Stimulated activated CD8-positive, alpha-beta memory T cell treated with anti-CD3 and anti-CD28 coated beads, Interleukin-4, amount 100 ng/mL, for 4 hours (primary cell): ENCODE measurements at regions not wholly inside any gene's neighbourhood (a gene's known extent, or its start where the extent isn't known, plus 50 kb on each side); places are given as distances from the start of the nearest gene placed in this dataset.

Experiments used
- DNase-seq, 2 donors: peaks; one replicate each; pipeline ENCODE4 v3.0.0-alpha.2; 2020; ENCODE audit warnings: low read depth in 2 of 2, low spot score in 1 of 2

- DNase-seq: no peak
Measured at GRCh38 chr20:60815656-60816055, 436.4 kb upstream of the CDH4 start.

- DNase-seq: no peak
Measured at GRCh38 chr20:60816901-60817300, 435.2 kb upstream of the CDH4 start.

- DNase-seq: no peak
Measured at GRCh38 chr20:60817891-60818290, 434.2 kb upstream of the CDH4 start.

GRCh38 chr20:60819511-60819910 is 432.6 kb upstream of the CDH4 start:
- DNase-seq: no peak

DNA sequence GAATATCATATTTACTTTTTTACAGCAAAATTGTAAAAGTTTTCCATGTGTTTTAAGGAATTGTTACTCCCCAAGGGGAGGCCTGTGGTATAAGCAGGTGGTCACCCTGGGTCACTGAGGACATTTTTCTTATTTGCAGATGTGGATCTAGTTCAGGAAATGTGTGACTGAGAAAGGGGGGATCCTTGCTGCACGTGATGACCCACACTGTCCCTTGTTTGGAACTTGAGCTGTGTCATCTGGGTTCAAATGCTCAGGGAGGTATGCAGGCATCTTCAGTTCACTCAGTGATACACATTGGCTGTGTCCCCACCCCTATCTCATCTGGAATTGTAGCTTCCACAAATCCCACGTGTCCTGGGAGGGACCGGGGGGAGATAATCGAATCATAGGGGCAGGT is 431.9 kb upstream of the CDH4 start:
- no peak for DNase-seq

GRCh38 chr20:60820918-60821317 is 431.1 kb upstream of the CDH4 start:
- DNase-seq: no peak

GRCh38 chr20:60822699-60823607 is 429.1 kb upstream of the CDH4 start:
- DNase-seq: no peak

- DNase-seq: no peak
Measured at GRCh38 chr20:60835876-60836275, 416.2 kb upstream of the CDH4 start.

DNA sequence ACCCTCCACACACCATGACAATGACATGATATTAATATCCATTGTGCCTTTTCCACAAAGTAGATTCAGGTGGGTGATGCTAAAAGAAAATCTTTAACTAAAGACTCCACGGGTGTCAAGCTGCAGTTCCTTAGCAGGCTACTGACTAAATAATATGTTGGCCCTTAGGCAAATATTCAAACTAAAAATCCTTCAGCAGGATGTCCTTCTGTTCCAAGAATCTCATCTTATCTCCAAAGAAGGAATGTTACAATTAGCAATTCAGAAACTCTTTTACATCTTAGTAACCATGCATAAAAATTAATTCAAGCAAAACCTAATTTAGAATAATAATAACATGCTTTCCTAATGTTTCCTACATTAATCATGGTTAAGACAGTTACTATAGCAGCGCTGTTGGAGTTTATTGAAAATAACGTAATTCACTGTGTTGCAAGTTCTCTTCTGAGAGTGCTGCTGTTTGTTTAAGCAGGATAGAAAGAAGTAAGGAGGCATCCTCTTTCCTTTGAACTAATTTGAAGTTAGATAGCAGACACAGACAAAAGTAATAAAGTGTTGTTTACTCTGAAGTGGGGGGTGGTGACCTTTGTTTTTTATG is 414.8 kb upstream of the CDH4 start:
- DNase-seq: no peak

- no peak for DNase-seq
Measured at GRCh38 chr20:60838297-60838696, 413.8 kb upstream of the CDH4 start.

- DNase-seq: no peak
Measured at GRCh38 chr20:60840971-60841370, 411.1 kb upstream of the CDH4 start.

- no peak for DNase-seq
Measured at GRCh38 chr20:60845146-60845545, 406.9 kb upstream of the CDH4 start.

- no peak for DNase-seq
Measured at GRCh38 chr20:60851826-60852704, 400.0 kb upstream of the CDH4 start.

DNA sequence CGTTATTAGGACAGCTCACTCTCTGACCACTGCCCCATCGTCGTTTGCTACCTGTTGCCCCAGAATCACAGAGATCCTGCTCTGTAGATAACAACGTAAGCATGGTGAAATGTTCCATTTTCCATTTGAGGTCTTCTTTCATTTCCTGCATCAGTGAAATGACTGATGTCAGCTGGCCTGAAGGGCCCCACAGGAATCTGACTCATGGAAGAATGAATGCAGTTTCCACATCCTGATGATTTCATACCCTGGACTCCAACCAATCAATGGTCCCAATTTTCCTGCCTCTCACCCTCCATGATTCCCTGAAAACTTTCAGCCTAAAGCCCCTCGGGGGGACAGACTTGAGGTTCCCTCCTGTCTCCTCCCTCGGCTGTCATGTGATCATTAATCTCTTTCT is 394.4 kb upstream of the CDH4 start:
- DNase-seq: no peak

DNA sequence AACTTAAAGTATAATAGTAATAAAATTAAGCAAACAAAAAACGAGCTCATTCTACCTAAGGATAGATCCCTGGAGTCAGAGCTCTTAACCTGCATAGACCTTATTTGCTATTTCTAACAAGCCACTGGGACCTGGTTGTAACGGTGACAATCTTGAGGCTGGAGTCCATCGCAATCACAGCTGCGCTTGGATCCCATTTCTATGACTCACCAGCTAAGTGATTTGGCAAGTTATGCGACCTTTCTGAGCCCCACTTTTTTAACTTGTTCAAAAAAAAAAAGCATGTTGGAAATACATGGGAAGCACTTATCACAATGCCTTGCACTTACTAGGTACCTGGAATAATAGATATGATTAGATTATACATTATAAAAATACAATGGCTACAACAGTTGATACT is 389.5 kb upstream of the CDH4 start:
- no peak for DNase-seq

DNA sequence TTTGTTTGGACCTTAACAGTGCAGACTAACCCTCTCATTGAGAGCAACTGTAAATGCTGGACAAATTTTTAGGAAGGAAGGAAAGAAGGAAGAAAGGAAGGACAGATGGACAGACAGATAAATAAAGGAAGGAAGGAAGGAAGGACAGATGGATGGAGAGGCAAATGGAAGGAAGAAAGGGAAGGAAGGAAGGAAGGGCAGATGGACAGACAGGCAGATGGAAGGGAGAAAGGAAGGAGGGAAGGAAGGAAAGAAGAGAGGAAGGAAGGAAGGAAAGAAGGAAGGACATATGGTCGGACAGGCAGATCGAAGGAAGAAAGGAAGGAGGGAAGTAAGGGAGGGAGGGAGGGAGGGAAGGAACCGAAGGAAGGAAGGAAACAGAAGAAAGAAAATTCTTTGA is 388.5 kb upstream of the CDH4 start:
- DNase-seq: no peak

DNA sequence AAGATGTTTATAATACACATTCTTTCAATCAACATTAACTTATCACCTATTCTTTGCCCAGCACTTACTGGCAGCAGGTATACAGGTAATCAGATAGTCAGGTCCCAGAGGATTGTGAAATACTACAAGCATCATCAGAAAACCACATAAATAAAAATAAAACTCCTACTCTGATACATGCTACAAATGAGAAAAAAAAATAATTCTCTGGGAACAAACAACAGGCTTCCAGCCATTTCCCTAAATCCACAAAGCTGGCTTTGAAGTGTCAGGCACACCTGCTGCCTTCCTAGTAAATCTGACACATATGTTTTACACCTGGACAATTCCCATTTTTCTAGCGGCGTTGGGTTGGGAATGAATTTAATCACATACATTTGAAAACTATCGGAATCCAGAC is 384.5 kb upstream of the CDH4 start:
- no peak for DNase-seq

DNA sequence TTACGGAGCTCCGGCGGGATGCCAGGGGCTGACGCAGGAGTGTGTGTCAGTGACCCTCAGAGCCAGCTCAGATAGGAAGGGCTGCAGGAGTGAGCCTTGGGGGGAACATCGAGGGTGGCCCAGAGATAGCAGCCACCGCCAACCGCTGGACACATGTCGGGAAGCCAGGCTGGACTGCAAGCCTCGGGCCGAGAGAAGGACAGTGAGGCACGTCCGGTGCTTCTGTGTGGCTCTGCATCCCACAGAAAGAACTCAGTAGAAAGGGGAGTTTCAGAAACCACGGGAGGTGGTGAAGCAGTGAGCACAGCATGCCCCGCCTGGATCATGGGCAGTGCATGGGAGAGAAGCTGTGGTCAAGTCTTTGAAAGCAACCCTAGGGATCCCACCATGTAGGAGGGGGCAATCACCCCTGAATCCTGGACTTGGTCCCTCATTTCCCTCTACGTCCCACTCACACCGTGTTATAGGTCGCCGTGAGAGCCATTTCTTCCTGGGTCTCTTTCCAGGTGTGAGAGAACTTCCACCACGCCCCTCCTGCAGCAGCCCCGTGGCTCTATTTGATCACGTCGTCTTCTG is 383.7 kb upstream of the CDH4 start:
- no peak for DNase-seq

GRCh38 chr20:60869087-60869486 is 383.0 kb upstream of the CDH4 start:
- no peak for DNase-seq

- DNase-seq: no peak
Measured at GRCh38 chr20:60869625-60870024, 382.4 kb upstream of the CDH4 start.

DNA sequence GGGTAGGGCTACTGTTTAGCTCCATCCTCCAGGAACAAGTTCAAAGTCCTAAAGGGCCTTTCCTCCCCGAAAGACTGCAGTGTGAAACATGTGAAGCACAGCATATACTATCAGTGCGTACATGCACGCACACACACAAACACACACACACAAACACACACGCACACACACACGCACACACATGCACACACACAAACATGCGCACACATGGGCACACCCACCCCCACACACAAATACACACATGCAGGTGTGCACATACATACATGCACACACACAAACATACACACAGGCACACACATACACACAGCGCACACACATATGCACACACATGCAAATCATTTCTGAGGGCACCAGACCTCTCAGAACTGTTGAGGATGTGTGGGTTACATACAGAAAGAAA is 382.0 kb upstream of the CDH4 start:
- no peak for DNase-seq
